ENCODE measurements at regions not wholly inside any gene's neighbourhood (a gene's known extent, or its start where the extent isn't known, plus 50 kb on each side); places are given as distances from the start of the nearest gene placed in this dataset.

DNA sequence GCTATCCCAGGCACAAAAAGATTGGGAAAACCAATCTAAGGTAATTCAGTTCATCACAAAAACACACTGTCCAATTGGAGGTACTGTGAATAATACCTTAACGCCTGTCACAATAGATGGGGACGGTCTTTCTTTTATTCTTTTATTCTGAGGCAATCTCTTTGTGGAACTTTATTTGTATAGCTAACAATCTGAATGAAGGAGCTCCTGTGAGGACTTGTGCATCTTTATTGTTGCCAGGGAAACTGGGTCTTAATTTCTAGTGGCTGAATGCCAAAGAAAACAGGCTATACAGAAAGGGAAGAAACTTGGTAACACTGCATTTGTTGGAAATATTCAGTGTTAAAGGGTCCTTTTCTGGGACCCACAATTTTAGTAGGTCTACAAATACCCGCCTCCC lies 546.9 kb upstream of the C9orf72 start:
- POLR2A ChIA-PET: no interaction called here
- TF ChIP-seq, protein P1, sequence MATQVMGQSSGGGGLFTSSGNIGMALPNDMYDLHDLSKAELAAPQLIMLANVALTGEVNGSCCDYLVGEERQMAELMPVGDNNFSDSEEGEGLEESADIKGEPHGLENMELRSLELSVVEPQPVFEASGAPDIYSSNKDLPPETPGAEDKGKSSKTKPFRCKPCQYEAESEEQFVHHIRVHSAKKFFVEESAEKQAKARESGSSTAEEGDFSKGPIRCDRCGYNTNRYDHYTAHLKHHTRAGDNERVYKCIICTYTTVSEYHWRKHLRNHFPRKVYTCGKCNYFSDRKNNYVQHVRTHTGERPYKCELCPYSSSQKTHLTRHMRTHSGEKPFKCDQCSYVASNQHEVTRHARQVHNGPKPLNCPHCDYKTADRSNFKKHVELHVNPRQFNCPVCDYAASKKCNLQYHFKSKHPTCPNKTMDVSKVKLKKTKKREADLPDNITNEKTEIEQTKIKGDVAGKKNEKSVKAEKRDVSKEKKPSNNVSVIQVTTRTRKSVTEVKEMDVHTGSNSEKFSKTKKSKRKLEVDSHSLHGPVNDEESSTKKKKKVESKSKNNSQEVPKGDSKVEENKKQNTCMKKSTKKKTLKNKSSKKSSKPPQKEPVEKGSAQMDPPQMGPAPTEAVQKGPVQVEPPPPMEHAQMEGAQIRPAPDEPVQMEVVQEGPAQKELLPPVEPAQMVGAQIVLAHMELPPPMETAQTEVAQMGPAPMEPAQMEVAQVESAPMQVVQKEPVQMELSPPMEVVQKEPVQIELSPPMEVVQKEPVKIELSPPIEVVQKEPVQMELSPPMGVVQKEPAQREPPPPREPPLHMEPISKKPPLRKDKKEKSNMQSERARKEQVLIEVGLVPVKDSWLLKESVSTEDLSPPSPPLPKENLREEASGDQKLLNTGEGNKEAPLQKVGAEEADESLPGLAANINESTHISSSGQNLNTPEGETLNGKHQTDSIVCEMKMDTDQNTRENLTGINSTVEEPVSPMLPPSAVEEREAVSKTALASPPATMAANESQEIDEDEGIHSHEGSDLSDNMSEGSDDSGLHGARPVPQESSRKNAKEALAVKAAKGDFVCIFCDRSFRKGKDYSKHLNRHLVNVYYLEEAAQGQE (IDR thresholded peaks at IDR 0.05; ENCODE audit: insufficient read depth in 1 of 2, low read depth in 2 of 2, low read length in 1 of 2): no peak
- TF ChIP-seq TCF7L2 (IDR thresholded peaks at IDR 0.05; ENCODE audit: low read depth, low read length) (no peak), POLR2AphosphoS5 (IDR thresholded peaks at IDR 0.05; ENCODE audit: low read depth, low read length) (no peak)
- Histone ChIP-seq H3K4me1 (ENCODE audit: control insufficient read depth, insufficient read depth, low read length) (no peaks in the 10 kb centered on the region), H3K27ac (ENCODE audit: low read length) (no peak overlapping the region), H3K9me3 (ENCODE audit: control insufficient read depth, insufficient read depth, low read depth, low read length) (no peaks in the 10 kb centered on the region), H3K27me3 (ENCODE audit: control insufficient read depth, insufficient read depth, low read length) (no peaks in the 10 kb centered on the region), H3K4me3 (ENCODE audit: low read depth in 2 of 2, low read length in 2 of 2) (no peak overlapping the region), H3K36me3 (ENCODE audit: control insufficient read depth, insufficient read depth, low read length) (no peaks in the 10 kb centered on the region)
- no TSS peak for BruUV-seq (replicated peaks)
- no peak for DNase-seq (ENCODE audit: low read depth, low spot score)
- in situ Hi-C loops (cut with HindIII; ENCODE audit: low pct_unique_long_range_greater_than_20kb, low sequenced_read_pairs): no loop called here
- intact Hi-C loops (cut with micrococcal nuclease; ENCODE audit: unreplicated experiment): no loop called here
- CTCF ChIA-PET: no interaction called here
- ATAC-seq: no peak

DNA sequence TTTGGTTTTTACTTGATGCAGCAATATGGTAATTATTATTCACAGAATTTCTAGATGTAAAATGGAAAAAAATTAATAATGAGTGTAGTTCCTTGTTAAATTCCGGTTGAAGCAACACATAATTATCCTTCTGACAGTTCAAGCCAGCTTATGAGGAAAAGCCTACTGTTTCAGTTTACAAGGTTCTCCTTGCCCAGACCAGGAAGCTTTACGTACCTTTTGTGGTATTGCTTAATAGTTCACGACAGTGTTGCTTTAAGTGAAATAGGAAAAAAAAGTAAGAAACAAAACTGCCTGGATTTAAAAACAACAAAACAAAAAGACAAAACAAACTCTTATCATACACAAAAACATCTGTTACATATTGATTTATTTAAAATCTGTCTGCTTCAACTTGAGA lies 547.3 kb upstream of the C9orf72 start:
- no peak for ATAC-seq
- H3K27ac ChIP-seq (ENCODE audit: low read length): no peak overlapping the region

More for the DNA sequence above, 547.3 kb upstream of the C9orf72 start:
- ChIA-PET CTCF (no interaction called here), POLR2A (no interaction called here)
- Histone ChIP-seq H3K27me3 (ENCODE audit: control insufficient read depth, insufficient read depth, low read length) (no peaks in the 10 kb centered on the region), H3K9me3 (ENCODE audit: control insufficient read depth, insufficient read depth, low read depth, low read length) (no peaks in the 10 kb centered on the region), H3K4me3 (ENCODE audit: low read depth in 2 of 2, low read length in 2 of 2) (no peak overlapping the region), H3K4me1 (ENCODE audit: control insufficient read depth, insufficient read depth, low read length) (no peaks in the 10 kb centered on the region), H3K36me3 (ENCODE audit: control insufficient read depth, insufficient read depth, low read length) (no peaks in the 10 kb centered on the region)
- TF ChIP-seq, protein P2, sequence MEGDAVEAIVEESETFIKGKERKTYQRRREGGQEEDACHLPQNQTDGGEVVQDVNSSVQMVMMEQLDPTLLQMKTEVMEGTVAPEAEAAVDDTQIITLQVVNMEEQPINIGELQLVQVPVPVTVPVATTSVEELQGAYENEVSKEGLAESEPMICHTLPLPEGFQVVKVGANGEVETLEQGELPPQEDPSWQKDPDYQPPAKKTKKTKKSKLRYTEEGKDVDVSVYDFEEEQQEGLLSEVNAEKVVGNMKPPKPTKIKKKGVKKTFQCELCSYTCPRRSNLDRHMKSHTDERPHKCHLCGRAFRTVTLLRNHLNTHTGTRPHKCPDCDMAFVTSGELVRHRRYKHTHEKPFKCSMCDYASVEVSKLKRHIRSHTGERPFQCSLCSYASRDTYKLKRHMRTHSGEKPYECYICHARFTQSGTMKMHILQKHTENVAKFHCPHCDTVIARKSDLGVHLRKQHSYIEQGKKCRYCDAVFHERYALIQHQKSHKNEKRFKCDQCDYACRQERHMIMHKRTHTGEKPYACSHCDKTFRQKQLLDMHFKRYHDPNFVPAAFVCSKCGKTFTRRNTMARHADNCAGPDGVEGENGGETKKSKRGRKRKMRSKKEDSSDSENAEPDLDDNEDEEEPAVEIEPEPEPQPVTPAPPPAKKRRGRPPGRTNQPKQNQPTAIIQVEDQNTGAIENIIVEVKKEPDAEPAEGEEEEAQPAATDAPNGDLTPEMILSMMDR (IDR thresholded peaks at IDR 0.05): no peak
- TF ChIP-seq POLR2AphosphoS5 (IDR thresholded peaks at IDR 0.05; ENCODE audit: low read depth, low read length): no peak
- TF ChIP-seq SIN3A (IDR thresholded peaks at IDR 0.05; ENCODE audit: borderline replicate concordance, insufficient read depth, low read depth, low read length): no peak
- TF ChIP-seq, protein P1 (IDR thresholded peaks at IDR 0.05; ENCODE audit: insufficient read depth in 1 of 2, low read depth in 2 of 2, low read length in 1 of 2): no peak
- no peak for TF ChIP-seq TCF7L2 (IDR thresholded peaks at IDR 0.05; ENCODE audit: low read depth, low read length)
- DNase-seq (ENCODE audit: low read depth, low spot score): no peak
- intact Hi-C loops (cut with micrococcal nuclease; ENCODE audit: unreplicated experiment) (no loop called here), in situ Hi-C loops (cut with HindIII; ENCODE audit: low pct_unique_long_range_greater_than_20kb, low sequenced_read_pairs) (no loop called here)
- no TSS peak for BruUV-seq (replicated peaks)
